ENCODE measurements at regions not wholly inside any gene's neighbourhood (a gene's known extent, or its start where the extent isn't known, plus 50 kb on each side); places are given as distances from the start of the nearest gene placed in this dataset.

DNA sequence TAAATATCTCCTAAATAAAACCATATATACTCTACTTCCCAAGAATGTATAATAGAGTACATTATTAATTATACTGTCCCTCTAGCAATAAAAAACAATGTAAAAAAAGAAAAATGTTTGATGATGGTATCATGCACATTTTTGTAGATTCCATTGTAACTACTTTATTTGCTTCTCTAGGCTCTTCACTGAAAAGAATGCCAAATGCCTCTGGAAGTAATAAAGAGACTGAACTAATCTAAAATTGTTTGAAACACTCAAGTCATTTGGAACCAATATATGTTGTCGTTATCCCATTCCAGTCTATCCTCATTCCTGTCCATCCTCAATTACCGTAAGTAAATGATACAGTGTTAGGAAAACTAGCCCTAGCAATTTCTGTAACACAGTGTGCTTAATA is 233.6 kb downstream of the C12orf50 start:
- Histone ChIP-seq H3K27ac (no peak overlapping the region), H3K4me1 (no peaks in the 10 kb centered on the region), H3K27me3 (no peaks in the 10 kb centered on the region), H3K36me3 (no peaks in the 10 kb centered on the region), H3K4me3 (no peak overlapping the region), H3K9me3 (no peaks in the 10 kb centered on the region)
- DNase-seq = no peak
- TF ChIP-seq, protein P1, sequence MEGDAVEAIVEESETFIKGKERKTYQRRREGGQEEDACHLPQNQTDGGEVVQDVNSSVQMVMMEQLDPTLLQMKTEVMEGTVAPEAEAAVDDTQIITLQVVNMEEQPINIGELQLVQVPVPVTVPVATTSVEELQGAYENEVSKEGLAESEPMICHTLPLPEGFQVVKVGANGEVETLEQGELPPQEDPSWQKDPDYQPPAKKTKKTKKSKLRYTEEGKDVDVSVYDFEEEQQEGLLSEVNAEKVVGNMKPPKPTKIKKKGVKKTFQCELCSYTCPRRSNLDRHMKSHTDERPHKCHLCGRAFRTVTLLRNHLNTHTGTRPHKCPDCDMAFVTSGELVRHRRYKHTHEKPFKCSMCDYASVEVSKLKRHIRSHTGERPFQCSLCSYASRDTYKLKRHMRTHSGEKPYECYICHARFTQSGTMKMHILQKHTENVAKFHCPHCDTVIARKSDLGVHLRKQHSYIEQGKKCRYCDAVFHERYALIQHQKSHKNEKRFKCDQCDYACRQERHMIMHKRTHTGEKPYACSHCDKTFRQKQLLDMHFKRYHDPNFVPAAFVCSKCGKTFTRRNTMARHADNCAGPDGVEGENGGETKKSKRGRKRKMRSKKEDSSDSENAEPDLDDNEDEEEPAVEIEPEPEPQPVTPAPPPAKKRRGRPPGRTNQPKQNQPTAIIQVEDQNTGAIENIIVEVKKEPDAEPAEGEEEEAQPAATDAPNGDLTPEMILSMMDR (IDR thresholded peaks at IDR 0.05) = no peak
- no peak for TF ChIP-seq POLR2AphosphoS5 (IDR thresholded peaks at IDR 0.05)
- no peak for TF ChIP-seq EP300 (IDR thresholded peaks at IDR 0.05; ENCODE audit: low read depth)
- TF ChIP-seq POLR2A (IDR thresholded peaks at IDR 0.05) = no peak
- intact Hi-C loops (cut with DNase I; ENCODE audit: low total_unique reads) (no loop called here), in situ Hi-C loops (cut with MboI; ENCODE audit: low pct_ligation_motif_present in 1 of 4, low pct_unique_long_range_greater_than_20kb in 1 of 4, low sequenced_read_pairs in 3 of 4) (no loop called here)
- WGBS, 2 donors (ENCODE audit: low coverage in 1 of 2) = 63% methylated on average over 2 of the region's 2 CpGs

DNA sequence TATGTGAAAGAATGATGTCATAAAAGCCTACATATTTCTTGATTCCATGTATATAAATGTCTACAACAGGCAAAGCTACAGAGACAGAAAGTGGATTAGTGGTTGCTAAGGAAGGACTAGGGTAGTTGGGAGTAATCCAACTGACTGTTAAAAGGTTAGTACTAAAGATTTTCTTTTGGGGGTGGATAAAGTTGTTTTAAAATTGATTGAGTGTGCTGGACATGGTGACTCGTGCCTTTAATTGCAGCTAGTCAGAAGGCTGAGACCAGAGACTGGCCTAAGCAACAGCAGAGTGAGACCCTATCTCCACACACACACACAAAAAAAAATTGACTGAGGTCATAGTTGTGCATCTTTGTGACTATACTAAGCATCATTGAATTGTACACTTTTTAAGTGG is 234.3 kb downstream of the C12orf50 start:
- H3K27me3 ChIP-seq = no peaks in the 10 kb centered on the region
- H3K4me3 ChIP-seq = no peak overlapping the region
- no peaks in the 10 kb centered on the region for H3K4me1 ChIP-seq
- H3K36me3 ChIP-seq = no peaks in the 10 kb centered on the region
- 61 to 80% methylated on average over 1 of the region's 1 CpG for WGBS, 2 donors (ENCODE audit: low coverage in 1 of 2)
- TF ChIP-seq, protein P1 (IDR thresholded peaks at IDR 0.05) = no peak
- TF ChIP-seq POLR2AphosphoS5 (IDR thresholded peaks at IDR 0.05) (no peak), EP300 (IDR thresholded peaks at IDR 0.05; ENCODE audit: low read depth) (no peak), POLR2A (IDR thresholded peaks at IDR 0.05) (no peak)
- no peak for DNase-seq
- intact Hi-C loops (cut with DNase I; ENCODE audit: low total_unique reads) (no loop called here), in situ Hi-C loops (cut with MboI; ENCODE audit: low pct_ligation_motif_present in 1 of 4, low pct_unique_long_range_greater_than_20kb in 1 of 4, low sequenced_read_pairs in 3 of 4) (no loop called here)
- H3K9me3 ChIP-seq = no peaks in the 10 kb centered on the region
- H3K27ac ChIP-seq = no peak overlapping the region

DNA sequence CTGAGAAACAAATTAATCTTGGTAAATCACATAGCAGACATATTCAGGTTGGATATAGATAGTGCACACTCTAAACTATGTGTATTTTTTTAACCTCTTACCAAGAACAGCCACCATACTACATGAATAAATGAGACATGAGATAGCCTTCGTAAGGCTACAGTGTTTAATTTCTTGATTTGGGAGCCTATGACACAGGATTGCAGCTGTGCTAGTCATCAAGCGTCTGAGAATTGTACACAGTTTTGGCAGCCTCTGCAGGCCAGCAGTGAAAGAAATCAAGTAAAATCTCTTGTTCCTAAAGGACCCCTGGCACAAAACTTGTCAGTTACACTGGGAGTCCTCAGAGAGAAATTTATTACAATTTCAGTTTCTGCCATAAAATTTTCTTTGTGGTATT is 236.1 kb downstream of the C12orf50 start:
- Histone ChIP-seq H3K9me3 (no peaks in the 10 kb centered on the region), H3K27me3 (no peaks in the 10 kb centered on the region), H3K4me3 (no peak overlapping the region), H3K4me1 (no peaks in the 10 kb centered on the region), H3K27ac (no peak overlapping the region), H3K36me3 (no peaks in the 10 kb centered on the region)
- TF ChIP-seq POLR2A (IDR thresholded peaks at IDR 0.05) (no peak), POLR2AphosphoS5 (IDR thresholded peaks at IDR 0.05) (no peak), EP300 (IDR thresholded peaks at IDR 0.05; ENCODE audit: low read depth) (no peak)
- TF ChIP-seq, protein P1 (IDR thresholded peaks at IDR 0.05) = no peak
- in situ Hi-C loops (cut with MboI; ENCODE audit: low pct_ligation_motif_present in 1 of 4, low pct_unique_long_range_greater_than_20kb in 1 of 4, low sequenced_read_pairs in 3 of 4) (no loop called here), intact Hi-C loops (cut with DNase I; ENCODE audit: low total_unique reads) (no loop called here)
- WGBS, 2 donors (ENCODE audit: low coverage in 1 of 2) = 40 to 46% methylated on average over 1 to 2 of the region's 2 CpGs
- DNase-seq = no peak

DNA sequence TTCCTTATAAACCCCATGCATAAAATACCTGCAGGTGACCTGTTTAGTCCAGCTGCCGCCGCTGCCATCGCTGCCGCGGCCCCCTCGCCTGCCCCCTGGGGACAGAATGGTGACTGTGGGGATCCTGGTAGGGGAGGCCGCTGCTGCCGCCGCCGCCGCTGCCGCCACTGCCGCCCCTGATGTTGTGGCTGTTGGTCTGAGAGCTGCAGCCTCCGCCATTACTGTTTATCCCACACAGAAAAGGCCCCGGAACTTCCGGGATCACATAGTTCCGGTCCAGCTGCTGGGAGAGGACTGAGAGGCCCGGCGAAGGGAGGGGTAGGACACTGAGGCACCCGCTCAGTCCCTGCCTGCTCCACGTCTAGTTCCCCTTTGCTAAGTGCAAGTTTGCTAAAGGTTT is 244.9 kb downstream of the C12orf50 start:
- Histone ChIP-seq H3K27me3 (no peaks in the 10 kb centered on the region), H3K9me3 (no peaks in the 10 kb centered on the region), H3K4me3 (no peak overlapping the region), H3K27ac (no peak overlapping the region), H3K36me3 (no peaks in the 10 kb centered on the region), H3K4me1 (no peaks in the 10 kb centered on the region)
- no peak for TF ChIP-seq POLR2AphosphoS5 (IDR thresholded peaks at IDR 0.05)
- TF ChIP-seq POLR2A (IDR thresholded peaks at IDR 0.05) = no peak
- TF ChIP-seq, protein P1 (IDR thresholded peaks at IDR 0.05) = no peak
- no peak for TF ChIP-seq EP300 (IDR thresholded peaks at IDR 0.05; ENCODE audit: low read depth)
- DNase-seq = no peak
- intact Hi-C loops (cut with DNase I; ENCODE audit: low total_unique reads) (no loop called here), in situ Hi-C loops (cut with MboI; ENCODE audit: low pct_ligation_motif_present in 1 of 4, low pct_unique_long_range_greater_than_20kb in 1 of 4, low sequenced_read_pairs in 3 of 4) (no loop called here)
- WGBS, 2 donors (ENCODE audit: low coverage in 1 of 2) = 95% methylated on average over 20 of the region's 21 CpGs; no CpG with 5 or more reads in 1 of the 2 donors

Measured in transverse colon (tissue), 4 donors.